Liver (tissue), 8 donors: ENCODE measurements at regions not wholly inside any gene's neighbourhood (a gene's known extent, or its start where the extent isn't known, plus 50 kb on each side); places are given as distances from the start of the nearest gene placed in this dataset.

Experiments
- DNase-seq: peaks from one replicate; pipeline ENCODE4 v3.0.0-alpha.2; 2017; ENCODE audit warnings: low spot score
- H3K27ac ChIP-seq, 2 donors: one replicate each; pipeline ENCODE4 v1.7.0; 2013; ENCODE audit warnings: inconsistent platforms in 2 of 2, low read length in 2 of 2, control low read depth in 1 of 2, low read depth in 1 of 2, mild to moderate bottlenecking in 1 of 2
- H3K27me3 ChIP-seq, 4 donors: one replicate each; pipeline versions ENCODE4 v1.6.1 to v1.7.0; 2013; ENCODE audit warnings: low read length in 3 of 4, inconsistent platforms in 1 of 4, mild to moderate bottlenecking in 1 of 4, moderate library complexity in 1 of 4; ENCODE audit not compliant: control insufficient read depth in 4 of 4, insufficient read depth in 4 of 4
- H3K36me3 ChIP-seq, 4 donors: one replicate each; pipeline versions ENCODE4 v1.6.1 to v1.7.0; 2013; ENCODE audit warnings: low read length in 3 of 4, mild to moderate bottlenecking in 3 of 4, low read depth in 1 of 4, moderate library complexity in 1 of 4; ENCODE audit not compliant: control insufficient read depth in 4 of 4, insufficient read depth in 3 of 4
- H3K4me1 ChIP-seq, 4 donors: one replicate each; pipeline versions ENCODE4 v1.6.1 to v1.7.0; 2013; ENCODE audit warnings: low read length in 3 of 4, mild to moderate bottlenecking in 3 of 4, moderate library complexity in 1 of 4; ENCODE audit not compliant: control insufficient read depth in 4 of 4, insufficient read depth in 4 of 4
- H3K4me3 ChIP-seq, 3 donors: one replicate each; pipeline versions ENCODE4 v1.6.1 to v1.7.0; 2013; ENCODE audit warnings: low read length in 3 of 3, control low read depth in 1 of 3, low read depth in 1 of 3, mild to moderate bottlenecking in 1 of 3
- H3K9ac ChIP-seq, 2 donors: one replicate each; pipeline ENCODE4 v1.7.0; 2013; ENCODE audit warnings: low read length in 2 of 2, mild to moderate bottlenecking in 2 of 2, moderate library complexity in 2 of 2, control low read depth in 1 of 2, low read depth in 1 of 2
- H3K9me3 ChIP-seq, 4 donors: one replicate each; pipeline versions ENCODE4 v1.6.1 to v1.7.0; 2013; ENCODE audit warnings: low read length in 3 of 4; ENCODE audit not compliant: control insufficient read depth in 4 of 4
- CTCF ChIP-seq: fragments of 150-350 bp; IDR thresholded peaks from 2 replicates; pipeline ENCODE4 v1.5.1; 2017; ENCODE audit warnings: improper control_type of control experiment, low read depth, low read length; ENCODE audit not compliant: missing input control
- EGR1 ChIP-seq, 2 donors: IDR thresholded peaks; 2 replicates each; pipeline ENCODE4 v1.6.1; 2016 to 2018; ENCODE audit warnings: antibody characterized with exemption in 2 of 2, low read depth in 2 of 2
- FOXA1 ChIP-seq: IDR thresholded peaks from 2 replicates; pipeline ENCODE4 v1.6.1; 2016; ENCODE audit warnings: antibody characterized with exemption
- FOXA2 ChIP-seq: IDR thresholded peaks from 2 replicates; pipeline ENCODE4 v1.6.1; 2016; ENCODE audit warnings: antibody characterized with exemption
- GABPA ChIP-seq, 2 donors: IDR thresholded peaks in 1 of 2; conservative IDR thresholded peaks in 1 of 2; 2 replicates each; pipeline ENCODE4 v1.6.1; 2016; ENCODE audit warnings: antibody characterized with exemption in 2 of 2, mild to moderate bottlenecking in 1 of 2, moderate library complexity in 1 of 2
- HNF4A ChIP-seq, 2 donors: conservative IDR thresholded peaks; 2 replicates each; pipeline ENCODE4 v1.6.1; 2016; ENCODE audit warnings: antibody characterized with exemption in 2 of 2, mild to moderate bottlenecking in 2 of 2
- RXRA ChIP-seq, 2 donors: IDR thresholded peaks; 2 replicates each; pipeline ENCODE4 v1.6.1; 2017 to 2018; ENCODE audit warnings: antibody characterized with exemption in 2 of 2, mild to moderate bottlenecking in 1 of 2
- TAF1 ChIP-seq: conservative IDR thresholded peaks from 2 replicates; pipeline ENCODE4 v1.6.1; 2016; ENCODE audit warnings: antibody characterized with exemption, mild to moderate bottlenecking
- WGBS: extraction: QIAGEN DNeasy Blood & Tissue Kit; methylation state at CpG from one replicate; pipeline ENCODE4 v1.1.7; 2013; 5-methylcytosine and 5-hydroxymethylcytosine counted together
- TF ChIP-seq, protein P1 (sequence below): IDR thresholded peaks from 2 replicates; pipeline ENCODE4 v1.6.1; 2016; ENCODE audit warnings: antibody characterized with exemption
- TF ChIP-seq, protein P2 (sequence below): IDR thresholded peaks from 2 replicates; pipeline ENCODE4 v1.6.1; 2016; ENCODE audit warnings: antibody characterized with exemption, mild to moderate bottlenecking
- TF ChIP-seq, protein P3 (sequence below): IDR thresholded peaks from 2 replicates; pipeline ENCODE4 v1.6.1; 2016; ENCODE audit warnings: antibody characterized with exemption
- donor health status: healthy.
- donor health status: healthy.
- donor health status: healthy.
- donor health status: healthy.
- donor health status: healthy.

DNA sequence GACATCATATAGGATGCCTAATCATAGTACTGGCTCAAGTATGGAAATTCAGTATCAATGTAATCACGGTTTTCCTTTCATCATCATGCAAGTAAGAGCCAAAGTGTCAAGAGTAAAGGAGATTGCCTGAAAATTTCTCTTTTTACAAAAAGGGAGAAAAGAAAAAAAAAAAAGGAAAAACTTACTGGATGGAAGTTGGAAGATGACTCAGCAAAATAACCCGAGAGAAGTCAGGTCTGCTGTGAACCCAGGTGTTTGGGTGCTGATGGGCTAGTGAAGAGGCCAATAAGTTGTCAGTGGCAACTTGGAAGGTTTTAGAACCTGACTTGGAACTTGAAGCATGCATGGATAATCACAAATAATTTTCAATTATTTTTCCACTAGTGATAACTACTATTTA, 441.9 kb upstream of the SLC14A2 start (continued):
- TF ChIP-seq CTCF (no peak), HNF4A (conservative IDR thresholded peaks at IDR 0.05) (no peak), FOXA1 (no peak)

DNA sequence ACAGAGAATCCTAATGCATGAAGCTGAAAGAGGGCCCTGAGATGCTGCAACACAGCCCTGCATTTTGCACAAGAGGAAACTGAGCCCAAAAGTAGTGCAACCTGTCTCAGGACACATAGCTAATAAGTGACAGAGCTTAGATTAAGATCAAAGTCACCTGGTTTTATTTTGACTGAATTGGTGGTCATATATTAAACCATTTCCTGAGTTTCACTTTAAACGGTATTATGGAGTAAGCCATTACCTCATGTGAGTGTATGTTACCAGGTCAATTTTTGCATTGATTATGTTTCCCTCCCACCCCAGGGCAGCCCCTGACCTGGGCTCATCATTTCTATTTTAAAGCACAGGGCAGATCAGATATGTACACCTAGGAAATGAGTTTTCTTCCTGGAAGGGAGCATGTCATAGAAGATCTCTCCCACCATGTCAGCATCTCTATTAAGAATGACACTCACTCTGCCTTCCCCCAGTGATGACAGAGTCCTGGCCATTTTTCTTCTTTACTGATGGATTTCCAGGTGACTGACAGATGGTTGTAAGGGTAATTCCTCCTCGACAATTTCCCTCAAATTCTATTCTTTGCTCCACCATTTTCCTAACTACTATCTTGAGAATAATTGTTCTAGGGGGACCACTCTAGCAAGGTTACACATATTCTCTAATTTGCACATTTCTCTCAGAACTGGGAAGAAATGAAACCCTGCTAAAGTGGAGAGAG, 441.3 kb upstream of the SLC14A2 start:
- WGBS = 54% methylated on average over 2 of the region's 2 CpGs
- Histone ChIP-seq H3K4me3 (no peak overlapping the region), H3K4me1 (no peaks in the 10 kb centered on the region), H3K9me3 (no peaks in the 10 kb centered on the region), H3K36me3 (no peaks in the 10 kb centered on the region), H3K27ac (no peak overlapping the region), H3K27me3 (no peaks in the 10 kb centered on the region), H3K9ac (no peak overlapping the region)
- DNase-seq = no peak
- no peak for TF ChIP-seq GABPA (IDR thresholded peaks at IDR 0.05 in 1 of 2, conservative IDR thresholded peaks at IDR 0.05 in 1 of 2)

GRCh38 chr18:45174629-45175136, 440.6 kb upstream of the SLC14A2 start:
- H3K4me3 ChIP-seq = no peak overlapping the region
- WGBS = 66% methylated on average over 3 of the region's 3 CpGs
- H3K27ac ChIP-seq = no peak overlapping the region
- no peaks in the 10 kb centered on the region for H3K9me3 ChIP-seq
- no peak overlapping the region for H3K9ac ChIP-seq
- DNase-seq = no peak
- no peaks in the 10 kb centered on the region for H3K36me3 ChIP-seq
- no peaks in the 10 kb centered on the region for H3K27me3 ChIP-seq
- TF ChIP-seq, protein P1, sequence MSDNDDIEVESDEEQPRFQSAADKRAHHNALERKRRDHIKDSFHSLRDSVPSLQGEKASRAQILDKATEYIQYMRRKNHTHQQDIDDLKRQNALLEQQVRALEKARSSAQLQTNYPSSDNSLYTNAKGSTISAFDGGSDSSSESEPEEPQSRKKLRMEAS = no peak
- TF ChIP-seq RXRA (IDR thresholded peaks at IDR 0.05) (no peak), FOXA2 (no peak), EGR1 (IDR thresholded peaks at IDR 0.05; ENCODE audit: low read depth in 2 of 2) (no peak), TAF1 (no peak), CTCF (no peak)
- H3K4me1 ChIP-seq = no peaks in the 10 kb centered on the region

DNA sequence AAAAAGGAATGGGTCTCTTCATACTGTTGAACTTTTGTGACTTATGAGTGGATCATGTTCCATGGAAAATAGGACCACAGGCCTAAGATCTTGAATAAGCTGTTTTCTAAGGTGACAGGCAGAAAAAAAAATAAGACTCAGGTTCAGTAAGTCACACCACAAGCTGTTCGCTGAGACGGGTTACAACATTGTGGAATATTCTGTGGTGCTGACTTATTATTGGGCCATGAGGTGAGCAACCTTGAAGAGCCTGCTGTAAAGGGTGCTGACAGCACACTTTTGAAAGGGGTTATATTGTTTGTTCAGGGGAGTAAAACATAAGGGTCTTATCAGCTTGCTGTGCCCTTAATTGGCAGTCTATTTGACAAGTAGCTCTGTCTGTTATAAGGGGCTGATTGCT, 439.8 kb upstream of the SLC14A2 start:
- no peak for DNase-seq
- WGBS = 93% methylated on average over 2 of the region's 2 CpGs
- Histone ChIP-seq H3K27ac (no peak overlapping the region), H3K4me3 (no peak overlapping the region), H3K4me1 (no peaks in the 10 kb centered on the region), H3K27me3 (no peaks in the 10 kb centered on the region), H3K36me3 (no peaks in the 10 kb centered on the region), H3K9ac (no peak overlapping the region), H3K9me3 (no peaks in the 10 kb centered on the region)
- TF ChIP-seq HNF4A (conservative IDR thresholded peaks at IDR 0.05) (no peak), RXRA (IDR thresholded peaks at IDR 0.05) (no peak), GABPA (IDR thresholded peaks at IDR 0.05 in 1 of 2, conservative IDR thresholded peaks at IDR 0.05 in 1 of 2) (no peak)
- TF ChIP-seq, protein P2, sequence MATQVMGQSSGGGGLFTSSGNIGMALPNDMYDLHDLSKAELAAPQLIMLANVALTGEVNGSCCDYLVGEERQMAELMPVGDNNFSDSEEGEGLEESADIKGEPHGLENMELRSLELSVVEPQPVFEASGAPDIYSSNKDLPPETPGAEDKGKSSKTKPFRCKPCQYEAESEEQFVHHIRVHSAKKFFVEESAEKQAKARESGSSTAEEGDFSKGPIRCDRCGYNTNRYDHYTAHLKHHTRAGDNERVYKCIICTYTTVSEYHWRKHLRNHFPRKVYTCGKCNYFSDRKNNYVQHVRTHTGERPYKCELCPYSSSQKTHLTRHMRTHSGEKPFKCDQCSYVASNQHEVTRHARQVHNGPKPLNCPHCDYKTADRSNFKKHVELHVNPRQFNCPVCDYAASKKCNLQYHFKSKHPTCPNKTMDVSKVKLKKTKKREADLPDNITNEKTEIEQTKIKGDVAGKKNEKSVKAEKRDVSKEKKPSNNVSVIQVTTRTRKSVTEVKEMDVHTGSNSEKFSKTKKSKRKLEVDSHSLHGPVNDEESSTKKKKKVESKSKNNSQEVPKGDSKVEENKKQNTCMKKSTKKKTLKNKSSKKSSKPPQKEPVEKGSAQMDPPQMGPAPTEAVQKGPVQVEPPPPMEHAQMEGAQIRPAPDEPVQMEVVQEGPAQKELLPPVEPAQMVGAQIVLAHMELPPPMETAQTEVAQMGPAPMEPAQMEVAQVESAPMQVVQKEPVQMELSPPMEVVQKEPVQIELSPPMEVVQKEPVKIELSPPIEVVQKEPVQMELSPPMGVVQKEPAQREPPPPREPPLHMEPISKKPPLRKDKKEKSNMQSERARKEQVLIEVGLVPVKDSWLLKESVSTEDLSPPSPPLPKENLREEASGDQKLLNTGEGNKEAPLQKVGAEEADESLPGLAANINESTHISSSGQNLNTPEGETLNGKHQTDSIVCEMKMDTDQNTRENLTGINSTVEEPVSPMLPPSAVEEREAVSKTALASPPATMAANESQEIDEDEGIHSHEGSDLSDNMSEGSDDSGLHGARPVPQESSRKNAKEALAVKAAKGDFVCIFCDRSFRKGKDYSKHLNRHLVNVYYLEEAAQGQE = no peak
- TF ChIP-seq, protein P3, sequence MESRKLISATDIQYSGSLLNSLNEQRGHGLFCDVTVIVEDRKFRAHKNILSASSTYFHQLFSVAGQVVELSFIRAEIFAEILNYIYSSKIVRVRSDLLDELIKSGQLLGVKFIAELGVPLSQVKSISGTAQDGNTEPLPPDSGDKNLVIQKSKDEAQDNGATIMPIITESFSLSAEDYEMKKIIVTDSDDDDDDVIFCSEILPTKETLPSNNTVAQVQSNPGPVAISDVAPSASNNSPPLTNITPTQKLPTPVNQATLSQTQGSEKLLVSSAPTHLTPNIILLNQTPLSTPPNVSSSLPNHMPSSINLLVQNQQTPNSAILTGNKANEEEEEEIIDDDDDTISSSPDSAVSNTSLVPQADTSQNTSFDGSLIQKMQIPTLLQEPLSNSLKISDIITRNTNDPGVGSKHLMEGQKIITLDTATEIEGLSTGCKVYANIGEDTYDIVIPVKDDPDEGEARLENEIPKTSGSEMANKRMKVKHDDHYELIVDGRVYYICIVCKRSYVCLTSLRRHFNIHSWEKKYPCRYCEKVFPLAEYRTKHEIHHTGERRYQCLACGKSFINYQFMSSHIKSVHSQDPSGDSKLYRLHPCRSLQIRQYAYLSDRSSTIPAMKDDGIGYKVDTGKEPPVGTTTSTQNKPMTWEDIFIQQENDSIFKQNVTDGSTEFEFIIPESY = no peak
